Activated naive CD8-positive, alpha-beta T cell (primary cell): ENCODE measurements at regions not wholly inside any gene's neighbourhood (a gene's known extent, or its start where the extent isn't known, plus 50 kb on each side); places are given as distances from the start of the nearest gene placed in this dataset.

Experiments used
- H3K27ac Mint-ChIP-seq: one replicate; pipeline ENCODE4 v1.8.0; 2021; ENCODE audit warnings: mixed read lengths
- H3K27me3 Mint-ChIP-seq: one replicate; pipeline ENCODE4 v1.8.0; 2021; ENCODE audit warnings: mixed read lengths
- H3K36me3 Mint-ChIP-seq: one replicate; pipeline ENCODE4 v1.8.0; 2021; ENCODE audit warnings: mixed read lengths
- H3K4me1 Mint-ChIP-seq: one replicate; pipeline ENCODE4 v1.8.0; 2021; ENCODE audit warnings: low read depth, mixed read lengths
- H3K4me3 Mint-ChIP-seq: one replicate; pipeline ENCODE4 v1.8.0; 2021; ENCODE audit warnings: mild to moderate bottlenecking, mixed read lengths
- H3K9me3 Mint-ChIP-seq: one replicate; pipeline ENCODE4 v1.8.0; 2021; ENCODE audit warnings: low read depth, mixed read lengths

GRCh38 chr1:116856312-116856711, 53.4 kb upstream of the PTGFRN start:
- peaks cover 20% of the 10 kb centered on the region for H3K4me1 Mint-ChIP-seq
- no peak overlapping the region for H3K27ac Mint-ChIP-seq
- H3K4me3 Mint-ChIP-seq, result no peak overlapping the region
- no peaks in the 10 kb centered on the region for H3K9me3 Mint-ChIP-seq
- H3K27me3 Mint-ChIP-seq, result no peaks in the 10 kb centered on the region
- no peaks in the 10 kb centered on the region for H3K36me3 Mint-ChIP-seq

GRCh38 chr1:116857092-116857491, 52.6 kb upstream of the PTGFRN start:
- no peaks in the 10 kb centered on the region for H3K36me3 Mint-ChIP-seq
- no peaks in the 10 kb centered on the region for H3K9me3 Mint-ChIP-seq
- H3K4me1 Mint-ChIP-seq, result peaks cover 20% of the 10 kb centered on the region
- H3K4me3 Mint-ChIP-seq, result no peak overlapping the region
- H3K27ac Mint-ChIP-seq, result no peak overlapping the region
- no peaks in the 10 kb centered on the region for H3K27me3 Mint-ChIP-seq
